Inflammatory macrophage treated with lipopolysaccharide for 4 hours (primary cell): ENCODE measurements at regions not wholly inside any gene's neighbourhood (a gene's known extent, or its start where the extent isn't known, plus 50 kb on each side); places are given as distances from the start of the nearest gene placed in this dataset.
"Not testable (repeated sequence)": the region's sequence is repeated elsewhere in the genome, so short reads cannot be mapped to it uniquely, and the experiment has no call there.

ENCODE experiments used
- DNase-seq: peaks from one replicate; pipeline ENCODE4 v3.0.0-alpha.2; 2020

DNA sequence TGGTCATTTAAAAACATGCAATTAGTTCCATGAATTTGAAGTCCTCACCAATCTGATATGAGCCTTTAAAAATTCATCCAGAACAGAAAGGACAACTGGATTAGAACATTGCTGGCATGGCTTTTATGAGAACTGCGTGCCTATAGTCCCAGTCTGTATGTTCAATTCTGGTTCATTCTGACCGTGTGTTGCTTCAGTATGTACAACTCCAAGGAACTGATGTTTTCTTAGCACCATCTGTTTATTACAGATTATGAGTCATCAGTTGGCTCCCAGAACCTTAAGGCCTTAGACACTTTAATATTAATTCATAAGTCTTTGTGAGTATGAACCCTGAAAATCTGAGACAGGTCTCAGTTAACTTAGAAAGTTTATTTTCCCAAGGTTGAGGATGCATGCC, 115.0 kb downstream of the CEP44 start:
- no peak for DNase-seq

DNA sequence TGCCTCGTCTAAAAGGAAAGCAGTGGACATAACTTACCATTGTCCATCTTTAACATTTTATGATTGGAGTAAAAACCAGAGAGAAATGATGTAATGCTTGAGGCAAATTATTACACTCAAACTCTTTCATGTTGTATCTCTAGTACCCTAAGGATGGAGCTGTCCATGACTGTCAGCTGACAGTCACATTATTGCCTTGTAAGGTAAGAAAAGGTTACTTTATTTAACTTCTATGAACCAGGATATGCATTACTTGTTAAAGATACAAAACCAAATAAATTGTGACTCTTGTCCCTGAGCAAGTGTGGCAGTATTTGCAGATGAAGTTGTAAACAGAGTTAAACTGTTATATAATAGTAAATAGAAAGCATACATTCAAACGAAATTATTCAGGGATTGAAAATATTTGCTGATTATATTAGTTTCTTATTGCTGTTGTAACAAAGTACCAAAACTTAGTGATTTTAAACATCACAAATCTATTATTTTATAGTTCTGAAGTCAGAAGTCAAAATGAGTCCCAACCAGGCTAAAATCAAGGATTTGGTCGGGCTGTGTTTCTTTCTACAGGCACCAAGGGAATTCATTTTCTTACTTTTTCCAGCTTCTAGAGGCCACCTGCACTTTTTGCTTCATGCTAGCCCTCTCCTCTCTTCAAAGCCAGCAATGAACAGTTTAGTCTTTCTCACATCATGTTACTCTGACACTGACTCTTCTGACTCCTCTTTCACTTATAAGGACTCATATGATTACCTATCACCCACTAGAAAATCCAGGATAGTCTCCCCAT, 113.8 kb downstream of the CEP44 start:
- no peak for DNase-seq

DNA sequence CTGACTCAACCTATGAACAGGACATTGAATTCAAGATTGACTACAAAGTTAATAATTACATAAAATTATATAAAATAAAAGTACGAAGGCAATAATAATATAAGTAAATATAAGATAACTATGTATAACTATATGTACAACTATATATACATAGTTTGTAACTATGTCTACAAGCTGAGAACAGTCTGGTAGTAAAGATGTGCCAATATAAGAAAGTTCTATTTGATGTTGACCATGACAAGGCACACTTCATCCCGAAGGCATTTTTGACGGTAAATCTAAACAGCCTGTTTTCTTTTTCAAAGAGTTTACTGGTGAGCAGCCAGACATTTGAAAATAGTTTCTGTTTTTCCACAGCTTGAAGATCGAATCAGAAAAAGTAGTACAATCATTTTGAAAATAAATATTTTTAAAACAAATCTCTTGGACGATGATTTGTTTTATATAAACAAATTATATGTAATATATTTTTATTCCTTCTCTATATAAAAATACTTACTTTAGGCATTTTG, 112.9 kb downstream of the CEP44 start:
- DNase-seq = no peak

DNA sequence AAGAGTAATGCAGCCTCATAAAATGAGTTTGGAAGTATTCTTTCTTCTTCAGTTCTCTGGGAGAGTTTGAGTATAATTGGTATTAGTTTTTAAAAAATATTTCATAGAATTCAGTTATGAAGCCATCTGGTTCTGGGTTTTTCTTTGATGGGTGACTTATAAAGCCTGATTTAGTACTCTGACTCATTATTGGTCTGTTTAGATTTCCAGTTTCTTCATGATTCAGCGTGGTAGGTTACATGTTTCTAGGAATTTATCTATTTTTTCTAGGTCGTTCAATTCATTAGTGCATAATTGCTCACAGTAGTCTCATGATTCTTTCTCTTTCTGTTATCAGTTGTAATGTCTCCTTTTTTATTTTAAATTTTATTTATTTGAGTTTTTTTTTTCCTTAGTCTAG, 111.2 kb downstream of the CEP44 start:
- peak; percentile 8 for DNase-seq

DNA sequence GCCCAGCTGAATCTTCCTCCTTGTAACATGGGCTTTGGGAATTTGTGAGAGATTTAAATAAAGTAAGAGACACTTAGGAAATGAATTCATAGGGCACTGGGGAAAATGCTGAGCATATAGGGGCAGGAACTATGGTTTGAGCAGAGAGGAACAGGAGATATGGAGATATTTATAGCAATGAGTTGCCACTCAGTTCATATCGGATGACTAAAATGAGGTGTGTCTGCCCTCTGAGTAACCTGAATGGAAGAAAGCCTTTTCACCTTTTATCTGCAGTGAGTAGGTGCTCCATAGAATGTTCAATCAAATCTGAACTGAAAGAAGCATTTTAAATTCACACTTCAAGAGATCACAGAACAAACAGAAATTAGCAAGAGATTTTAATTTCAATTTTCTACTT, 105.7 kb downstream of the CEP44 start:
- no peak for DNase-seq

DNA sequence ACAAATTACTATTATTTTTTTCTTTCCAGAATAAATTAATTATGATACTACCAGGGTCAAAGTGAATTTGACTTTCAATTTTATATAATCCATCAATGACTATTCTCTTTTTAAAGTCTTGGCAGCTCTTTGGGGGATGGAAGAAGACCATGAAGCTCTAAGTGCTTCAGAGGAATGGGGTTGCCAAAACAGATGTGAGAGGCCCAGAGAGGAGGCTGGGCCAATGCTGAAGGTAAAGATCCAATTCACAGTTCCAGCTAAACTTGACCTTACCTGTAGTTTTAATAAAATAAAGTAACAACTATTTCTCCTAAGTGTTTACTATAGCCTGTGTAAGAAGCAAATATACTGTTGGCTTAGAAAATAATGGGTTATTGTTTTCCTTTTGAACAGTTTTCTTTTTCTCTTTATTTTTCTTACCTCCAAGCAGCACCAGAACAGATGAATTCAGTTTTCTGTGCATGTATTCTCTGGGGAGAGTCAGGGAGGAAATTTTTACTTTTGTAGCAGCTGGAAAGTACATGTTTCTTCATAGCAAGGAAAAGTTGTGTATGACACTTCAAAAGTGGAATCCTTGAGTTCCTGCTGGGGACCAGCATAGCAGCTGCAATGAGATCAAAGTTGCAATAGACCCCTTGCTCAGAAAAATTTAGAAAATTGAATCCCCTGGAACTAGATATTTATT, 104.9 kb downstream of the CEP44 start:
- DNase-seq = no peak

DNA sequence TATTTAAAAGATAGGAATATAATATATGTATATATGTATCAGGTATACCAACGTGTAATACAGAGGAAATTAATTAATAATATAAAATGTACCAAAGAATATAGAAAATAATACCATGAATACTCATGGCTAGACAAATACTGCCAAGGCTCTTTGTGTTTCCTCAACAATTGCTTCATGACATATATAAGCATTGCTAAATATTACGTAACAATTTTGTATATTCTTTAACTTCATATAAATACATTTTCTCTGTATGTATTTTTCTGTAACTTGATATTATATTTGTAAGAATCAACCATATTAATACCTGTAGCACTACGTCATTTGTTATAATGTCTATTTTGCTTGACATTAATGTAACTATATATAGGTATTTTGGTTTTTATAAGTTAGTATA, 104.0 kb downstream of the CEP44 start:
- DNase-seq = no peak

DNA sequence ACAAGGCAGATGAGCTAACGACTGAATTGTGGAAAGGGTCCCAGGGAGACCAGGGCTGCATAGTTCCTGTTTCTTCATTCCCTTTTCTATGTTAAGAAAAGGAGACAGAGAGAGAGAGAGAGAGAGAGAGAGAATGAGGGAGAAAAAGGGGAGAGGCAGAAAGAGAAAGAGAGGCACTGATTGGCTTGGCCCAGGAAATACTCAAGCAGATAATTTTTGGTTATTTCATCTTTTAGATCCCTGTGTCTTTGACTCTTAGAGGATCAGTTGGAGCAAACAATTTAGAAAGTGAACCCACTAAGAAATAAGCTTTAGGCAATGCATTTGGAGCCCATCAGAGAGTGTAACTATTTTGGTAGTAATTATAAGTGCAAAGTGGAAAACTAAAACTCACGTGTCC, 103.4 kb downstream of the CEP44 start:
- DNase-seq = no peak

DNA sequence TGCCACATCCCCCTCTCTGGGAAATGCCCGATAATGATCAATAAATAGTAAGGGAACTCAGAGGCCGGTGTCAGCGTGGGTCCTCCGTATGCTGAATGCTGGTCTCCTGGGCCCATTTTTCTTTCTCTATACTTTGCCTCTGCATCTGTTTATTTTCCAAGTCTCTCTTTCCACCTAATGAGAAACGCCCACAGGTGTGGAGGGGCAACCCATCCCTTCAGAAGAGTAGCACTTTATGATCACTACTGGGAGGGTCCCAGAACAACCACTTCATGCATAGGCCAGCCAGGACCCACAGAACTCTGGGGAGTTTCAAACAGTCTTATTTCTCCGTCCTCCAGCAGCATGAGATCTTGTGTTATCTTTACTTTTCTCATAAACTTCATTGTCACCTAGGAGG, 100.1 kb downstream of the CEP44 start:
- DNase-seq = no peak

DNA sequence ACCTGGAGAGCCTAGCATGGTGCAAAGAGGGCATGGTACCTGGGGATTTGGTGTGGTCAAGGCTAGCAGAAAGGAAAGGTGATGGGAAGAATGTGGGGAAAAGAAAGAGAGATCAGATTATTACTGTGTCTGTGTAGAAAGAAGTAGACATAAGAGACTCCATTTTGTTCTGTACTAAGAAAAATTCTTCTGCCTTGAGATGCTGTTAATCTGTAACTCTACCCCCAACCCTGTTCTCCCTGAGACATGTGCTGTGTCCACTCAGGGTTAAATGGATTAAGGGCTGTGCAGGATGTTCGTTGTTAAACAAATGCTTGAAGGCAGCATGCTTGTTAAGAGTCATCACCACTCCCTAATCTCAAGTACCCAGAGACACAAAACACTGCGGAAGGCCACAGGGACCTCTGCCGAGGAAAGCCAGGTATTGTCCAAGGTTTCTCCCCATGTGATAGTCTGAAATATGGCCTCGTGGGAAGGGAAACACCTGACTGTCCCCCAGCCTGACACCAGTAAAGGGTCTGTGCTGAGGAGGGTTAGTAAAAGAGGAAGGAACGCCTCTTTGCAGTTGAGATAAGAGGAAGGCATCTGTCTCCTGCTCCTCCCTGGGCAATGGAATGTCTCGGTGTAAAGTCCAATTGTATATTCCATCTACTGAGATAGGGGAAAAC, 99.4 kb downstream of the CEP44 start:
- not testable (repeated sequence) for DNase-seq
